Type B pancreatic cell (in vitro differentiated cells): ENCODE measurements at regions not wholly inside any gene's neighbourhood (a gene's known extent, or its start where the extent isn't known, plus 50 kb on each side); places are given as distances from the start of the nearest gene placed in this dataset.

ENCODE experiments used
- DNase-seq: peaks from one replicate; pipeline ENCODE4 v3.0.0; 2021; ENCODE audit warnings: mixed read lengths; ENCODE audit not compliant: unreplicated experiment; ENCODE audit errors: extremely low spot score
- H3K27ac Mint-ChIP-seq: 2 replicates; pipeline ENCODE4 v1.8.0; 2021; ENCODE audit warnings: mild to moderate bottlenecking, mixed read lengths
- H3K27me3 Mint-ChIP-seq: 2 replicates; pipeline ENCODE4 v1.8.0; 2021; ENCODE audit warnings: mixed read lengths
- H3K36me3 Mint-ChIP-seq: 2 replicates; pipeline ENCODE4 v1.8.0; 2021; ENCODE audit warnings: mixed read lengths
- H3K4me1 Mint-ChIP-seq: one replicate; pipeline ENCODE4 v1.8.0; 2021; ENCODE audit warnings: mixed read lengths; ENCODE audit not compliant: unreplicated experiment
- H3K4me3 Mint-ChIP-seq: 2 replicates; pipeline ENCODE4 v1.8.0; 2021; ENCODE audit warnings: mild to moderate bottlenecking, mixed read lengths
- H3K9me3 Mint-ChIP-seq: 2 replicates; pipeline ENCODE4 v1.8.0; 2021; ENCODE audit warnings: mixed read lengths
- TF ChIP-seq, protein P1 (sequence below): fragments of 200-600 bp; sonication (generic); conservative IDR thresholded peaks from 2 replicates; pipeline ENCODE4 v1.5.0; 2021; ENCODE audit warnings: antibody characterized with exemption, mild to moderate bottlenecking

- H3K27me3 Mint-ChIP-seq = peaks cover 3% of the 10 kb centered on the region
- H3K36me3 Mint-ChIP-seq = no peaks in the 10 kb centered on the region
- TF ChIP-seq, protein P1, sequence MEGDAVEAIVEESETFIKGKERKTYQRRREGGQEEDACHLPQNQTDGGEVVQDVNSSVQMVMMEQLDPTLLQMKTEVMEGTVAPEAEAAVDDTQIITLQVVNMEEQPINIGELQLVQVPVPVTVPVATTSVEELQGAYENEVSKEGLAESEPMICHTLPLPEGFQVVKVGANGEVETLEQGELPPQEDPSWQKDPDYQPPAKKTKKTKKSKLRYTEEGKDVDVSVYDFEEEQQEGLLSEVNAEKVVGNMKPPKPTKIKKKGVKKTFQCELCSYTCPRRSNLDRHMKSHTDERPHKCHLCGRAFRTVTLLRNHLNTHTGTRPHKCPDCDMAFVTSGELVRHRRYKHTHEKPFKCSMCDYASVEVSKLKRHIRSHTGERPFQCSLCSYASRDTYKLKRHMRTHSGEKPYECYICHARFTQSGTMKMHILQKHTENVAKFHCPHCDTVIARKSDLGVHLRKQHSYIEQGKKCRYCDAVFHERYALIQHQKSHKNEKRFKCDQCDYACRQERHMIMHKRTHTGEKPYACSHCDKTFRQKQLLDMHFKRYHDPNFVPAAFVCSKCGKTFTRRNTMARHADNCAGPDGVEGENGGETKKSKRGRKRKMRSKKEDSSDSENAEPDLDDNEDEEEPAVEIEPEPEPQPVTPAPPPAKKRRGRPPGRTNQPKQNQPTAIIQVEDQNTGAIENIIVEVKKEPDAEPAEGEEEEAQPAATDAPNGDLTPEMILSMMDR = no peak
- no peak overlapping the region for H3K4me3 Mint-ChIP-seq
- no peak for DNase-seq
- H3K27ac Mint-ChIP-seq = no peak overlapping the region
- H3K4me1 Mint-ChIP-seq = peaks cover 1% of the 10 kb centered on the region
- H3K9me3 Mint-ChIP-seq = peaks cover 4% of the 10 kb centered on the region
Measured at GRCh38 chr9:3773362-3774060, 247.7 kb upstream of the RFX3 start.

DNA sequence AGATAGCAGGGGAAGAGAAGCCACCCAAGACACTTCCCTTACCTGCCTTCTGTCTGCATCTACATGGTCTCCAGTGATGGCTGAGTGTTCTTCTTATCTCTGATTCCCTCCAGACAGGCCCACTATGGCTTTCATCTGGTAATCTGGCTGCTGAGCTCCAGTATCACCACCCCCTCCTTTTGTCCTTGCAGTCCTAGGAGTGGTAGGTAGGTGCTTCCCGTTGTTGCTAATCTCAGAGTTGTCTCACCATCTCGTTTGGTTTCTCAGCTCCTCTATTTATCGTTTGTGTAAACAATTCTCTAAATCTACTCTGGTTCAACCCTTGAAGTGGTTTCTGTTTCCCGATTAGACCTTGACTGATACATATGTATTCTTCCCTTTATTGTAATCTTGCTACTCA is 243.8 kb upstream of the RFX3 start:
- Mint-ChIP-seq H3K27ac (no peak overlapping the region), H3K9me3 (peaks cover 4% of the 10 kb centered on the region)

GRCh38 chr9:3768712-3769457 is 243.1 kb upstream of the RFX3 start:
- no peak overlapping the region for H3K4me3 Mint-ChIP-seq
- no peaks in the 10 kb centered on the region for H3K27me3 Mint-ChIP-seq
- DNase-seq = no peak

More for the DNA sequence above, 243.8 kb upstream of the RFX3 start:
- DNase-seq = no peak
- no peaks in the 10 kb centered on the region for H3K36me3 Mint-ChIP-seq
- H3K4me3 Mint-ChIP-seq = no peak overlapping the region
- H3K4me1 Mint-ChIP-seq = no peaks in the 10 kb centered on the region
- no peaks in the 10 kb centered on the region for H3K27me3 Mint-ChIP-seq
- TF ChIP-seq, protein P1 = no peak

GRCh38 chr9:3768286-3768685 is 242.5 kb upstream of the RFX3 start:
- Mint-ChIP-seq H3K4me3 (no peak overlapping the region), H3K27ac (no peak overlapping the region), H3K36me3 (no peaks in the 10 kb centered on the region), H3K9me3 (peaks cover 9% of the 10 kb centered on the region), H3K27me3 (no peaks in the 10 kb centered on the region), H3K4me1 (no peaks in the 10 kb centered on the region)
- DNase-seq = no peak
- TF ChIP-seq, protein P1 = no peak

More at GRCh38 chr9:3768712-3769457, 243.1 kb upstream of the RFX3 start:
- TF ChIP-seq, protein P1 = no peak
- Mint-ChIP-seq H3K4me1 (no peaks in the 10 kb centered on the region), H3K27ac (no peak overlapping the region), H3K9me3 (peaks cover 8% of the 10 kb centered on the region), H3K36me3 (no peaks in the 10 kb centered on the region)

DNA sequence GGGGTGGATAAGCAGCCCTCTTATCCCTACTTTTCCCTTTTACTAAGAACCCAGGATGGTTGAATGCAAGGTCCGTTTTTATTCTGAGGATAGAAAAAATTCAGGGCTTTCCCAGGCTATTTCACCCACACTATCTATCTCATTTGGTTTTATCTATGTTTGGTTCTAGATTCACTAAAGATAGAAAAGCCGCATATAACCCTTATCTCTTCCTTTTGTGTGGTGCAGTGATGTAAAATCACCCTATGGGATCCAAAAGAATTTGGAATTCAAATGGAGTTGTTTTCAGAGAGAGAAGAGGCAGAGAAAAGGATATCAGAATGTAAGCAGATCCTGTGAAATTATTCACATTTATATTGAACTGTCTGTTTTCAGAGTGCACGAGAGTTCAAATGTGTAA is 236.3 kb upstream of the RFX3 start:
- H3K27me3 Mint-ChIP-seq = no peaks in the 10 kb centered on the region
- TF ChIP-seq, protein P1 = no peak
- H3K4me3 Mint-ChIP-seq = no peak overlapping the region
- H3K36me3 Mint-ChIP-seq = no peaks in the 10 kb centered on the region
- no peak overlapping the region for H3K27ac Mint-ChIP-seq
- DNase-seq = no peak
- H3K9me3 Mint-ChIP-seq = peaks cover 8% of the 10 kb centered on the region
- H3K4me1 Mint-ChIP-seq = peaks cover 12% of the 10 kb centered on the region
